Memory B cell (primary cell): ENCODE measurements at regions not wholly inside any gene's neighbourhood (a gene's known extent, or its start where the extent isn't known, plus 50 kb on each side); places are given as distances from the start of the nearest gene placed in this dataset.

Experiments used
- ATAC-seq: fragments of 150-1000 bp; cut with Tn5 transposase; 2 replicates; pipeline ENCODE4 v1.10.0; 2021; ENCODE audit warnings: low read depth, mild to moderate bottlenecking, moderate library complexity
- DNase-seq, 2 donors: peaks; one replicate each; pipeline ENCODE4 v3.0.0; 2022; ENCODE audit warnings: low spot score in 2 of 2
- H3K27ac Mint-ChIP-seq: one replicate; pipeline ENCODE4 v1.8.0; 2022; ENCODE audit warnings: mild to moderate bottlenecking, moderate library complexity, mixed read lengths
- H3K27me3 Mint-ChIP-seq: one replicate; pipeline ENCODE4 v1.8.0; 2022; ENCODE audit warnings: mixed read lengths
- H3K36me3 Mint-ChIP-seq: one replicate; pipeline ENCODE4 v1.8.0; 2022; ENCODE audit warnings: mild to moderate bottlenecking, mixed read lengths
- H3K4me1 Mint-ChIP-seq: one replicate; pipeline ENCODE4 v1.8.0; 2022; ENCODE audit warnings: mixed read lengths
- H3K4me3 Mint-ChIP-seq: one replicate; pipeline ENCODE4 v1.8.0; 2022; ENCODE audit warnings: mild to moderate bottlenecking, moderate library complexity, mixed read lengths
- H3K9me3 Mint-ChIP-seq: one replicate; pipeline ENCODE4 v1.8.0; 2022; ENCODE audit warnings: mixed read lengths

GRCh38 chr1:73775896-73776295 lies 422.1 kb downstream of the LRRIQ3 start:
- DNase-seq (no peak), ATAC-seq (no peak)
- peaks cover 1% of the 10 kb centered on the region for H3K9me3 Mint-ChIP-seq
- no peaks in the 10 kb centered on the region for H3K36me3 Mint-ChIP-seq
- H3K27ac Mint-ChIP-seq, result no peak overlapping the region
- no peaks in the 10 kb centered on the region for H3K27me3 Mint-ChIP-seq
- H3K4me1 Mint-ChIP-seq, result no peaks in the 10 kb centered on the region
- H3K4me3 Mint-ChIP-seq, result no peak overlapping the region

DNA sequence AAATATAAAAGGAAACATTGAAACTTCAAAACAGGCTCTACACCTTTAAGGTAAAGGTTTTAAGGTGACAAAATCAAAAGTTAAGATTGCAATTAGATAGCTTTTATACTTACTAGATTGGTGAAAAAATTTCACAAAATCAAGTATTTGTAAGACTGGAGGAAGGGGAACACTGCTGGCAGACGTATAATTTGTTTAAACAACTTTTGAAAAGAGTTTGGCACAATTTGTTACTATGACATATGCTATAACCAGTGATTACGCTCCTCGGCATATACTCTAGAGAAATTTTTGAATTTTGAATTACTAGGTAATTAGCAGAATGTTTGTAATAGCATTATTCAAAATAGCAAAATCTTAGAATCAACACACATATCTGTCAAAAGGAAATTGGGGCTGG lies 425.0 kb downstream of the LRRIQ3 start:
- Mint-ChIP-seq H3K36me3 (no peaks in the 10 kb centered on the region), H3K27ac (no peak overlapping the region), H3K27me3 (no peaks in the 10 kb centered on the region), H3K4me3 (no peak overlapping the region), H3K4me1 (no peaks in the 10 kb centered on the region), H3K9me3 (no peaks in the 10 kb centered on the region)
- no peak for ATAC-seq
- DNase-seq, result no peak

DNA sequence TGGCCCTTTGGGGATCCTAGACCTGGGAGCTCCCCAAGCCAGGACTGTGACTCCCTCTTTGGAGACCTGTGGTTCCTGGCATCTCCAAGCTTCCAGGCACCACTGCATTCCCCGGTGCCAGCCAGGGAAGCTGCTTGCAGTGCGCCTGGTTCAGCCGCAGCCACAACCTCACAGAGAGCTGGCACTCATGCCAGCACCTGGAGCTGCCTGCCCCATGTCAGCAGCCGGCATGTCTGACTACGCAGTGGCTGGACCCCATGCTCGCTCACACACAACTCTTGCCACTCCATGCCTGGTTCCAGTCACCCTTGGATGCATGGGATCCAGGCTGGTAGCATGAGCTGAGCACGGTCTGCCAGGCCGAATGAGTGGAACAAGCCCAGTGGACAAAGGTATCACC lies 426.6 kb downstream of the LRRIQ3 start:
- ATAC-seq (no peak), DNase-seq (no peak)
- Mint-ChIP-seq H3K36me3 (no peaks in the 10 kb centered on the region), H3K27ac (no peak overlapping the region), H3K27me3 (no peaks in the 10 kb centered on the region), H3K4me3 (no peak overlapping the region), H3K4me1 (no peaks in the 10 kb centered on the region), H3K9me3 (no peaks in the 10 kb centered on the region)

GRCh38 chr1:73770109-73770905 lies 427.7 kb downstream of the LRRIQ3 start:
- H3K9me3 Mint-ChIP-seq, result peaks cover 1% of the 10 kb centered on the region
- no peaks in the 10 kb centered on the region for H3K27me3 Mint-ChIP-seq
- no peaks in the 10 kb centered on the region for H3K36me3 Mint-ChIP-seq
- H3K4me1 Mint-ChIP-seq, result no peaks in the 10 kb centered on the region
- ATAC-seq (no peak), DNase-seq (no peak)
- no peak overlapping the region for H3K27ac Mint-ChIP-seq
- H3K4me3 Mint-ChIP-seq, result no peak overlapping the region

DNA sequence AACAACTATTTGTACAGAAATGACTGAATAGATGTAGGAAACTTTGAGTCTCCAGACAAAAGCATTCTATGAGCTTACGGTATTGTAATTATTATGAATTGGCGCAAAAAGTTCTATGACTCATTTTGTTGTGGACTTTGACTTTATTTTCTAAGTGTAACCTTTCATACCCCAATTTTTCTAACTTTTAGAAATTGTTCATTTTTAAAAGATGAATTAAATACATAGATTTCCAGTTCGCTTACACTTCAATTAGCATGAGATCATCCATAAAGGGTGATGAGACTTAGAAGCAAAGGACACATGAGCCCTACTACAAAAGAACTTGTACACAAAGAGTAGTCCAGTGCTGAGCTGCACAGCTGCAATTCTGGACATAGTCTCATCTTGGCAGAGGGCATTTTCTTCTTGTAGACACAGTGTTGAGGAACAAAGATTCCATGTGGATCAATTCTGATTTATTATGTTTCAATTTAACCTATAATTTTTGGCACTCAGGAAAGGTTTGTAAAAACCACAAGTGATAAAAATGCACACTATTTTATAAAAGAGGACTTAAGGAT lies 431.1 kb downstream of the LRRIQ3 start:
- no peak for DNase-seq
- no peak for ATAC-seq
- peaks cover 1% of the 10 kb centered on the region for H3K9me3 Mint-ChIP-seq
- no peaks in the 10 kb centered on the region for H3K4me1 Mint-ChIP-seq
- no peaks in the 10 kb centered on the region for H3K27me3 Mint-ChIP-seq
- H3K36me3 Mint-ChIP-seq, result no peaks in the 10 kb centered on the region
- H3K4me3 Mint-ChIP-seq, result no peak overlapping the region
- no peak overlapping the region for H3K27ac Mint-ChIP-seq

DNA sequence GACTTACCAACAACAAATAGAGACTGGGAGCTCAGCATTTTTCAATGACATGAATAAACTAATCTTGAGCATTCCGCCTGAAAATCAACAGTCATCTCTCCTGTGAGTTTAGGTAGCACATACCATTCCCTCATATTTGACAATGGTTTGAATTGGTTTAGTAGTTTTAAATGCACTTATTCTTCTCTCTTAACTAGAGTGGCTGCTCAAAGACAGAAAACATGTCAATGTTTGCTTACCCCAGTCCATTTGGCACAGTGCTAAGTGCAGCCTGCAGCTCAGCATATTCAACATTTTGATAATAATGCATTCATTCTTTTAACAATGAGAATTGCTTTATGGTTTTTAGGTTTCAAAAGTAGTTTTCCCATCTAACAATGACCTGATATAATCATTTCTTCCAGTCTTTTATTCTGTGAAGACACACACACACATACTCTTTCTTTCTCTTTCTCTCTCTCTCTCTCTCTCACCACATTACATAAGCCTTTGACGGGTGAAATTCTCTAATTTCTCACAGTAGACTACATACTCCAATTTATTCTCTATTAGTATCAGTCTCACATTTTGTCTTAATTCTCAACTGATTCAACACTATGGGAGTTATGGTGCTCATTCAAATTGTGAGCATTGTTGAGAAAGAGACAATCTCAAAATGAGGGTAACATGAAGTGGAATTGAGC lies 432.3 kb downstream of the LRRIQ3 start:
- Mint-ChIP-seq H3K4me1 (no peaks in the 10 kb centered on the region), H3K36me3 (no peaks in the 10 kb centered on the region), H3K27me3 (no peaks in the 10 kb centered on the region), H3K9me3 (peaks cover 1% of the 10 kb centered on the region), H3K27ac (no peak overlapping the region), H3K4me3 (no peak overlapping the region)
- DNase-seq (no peak), ATAC-seq (no peak)

- no peaks in the 10 kb centered on the region for H3K4me1 Mint-ChIP-seq
- H3K27ac Mint-ChIP-seq, result no peak overlapping the region
- peaks cover 3% of the 10 kb centered on the region for H3K9me3 Mint-ChIP-seq
- ATAC-seq (no peak), DNase-seq (no peak)
- no peak overlapping the region for H3K4me3 Mint-ChIP-seq
- no peaks in the 10 kb centered on the region for H3K27me3 Mint-ChIP-seq
- no peaks in the 10 kb centered on the region for H3K36me3 Mint-ChIP-seq
These were observed 436.4 kb downstream of the LRRIQ3 start for GRCh38 chr1:73761559-73761958.

DNA sequence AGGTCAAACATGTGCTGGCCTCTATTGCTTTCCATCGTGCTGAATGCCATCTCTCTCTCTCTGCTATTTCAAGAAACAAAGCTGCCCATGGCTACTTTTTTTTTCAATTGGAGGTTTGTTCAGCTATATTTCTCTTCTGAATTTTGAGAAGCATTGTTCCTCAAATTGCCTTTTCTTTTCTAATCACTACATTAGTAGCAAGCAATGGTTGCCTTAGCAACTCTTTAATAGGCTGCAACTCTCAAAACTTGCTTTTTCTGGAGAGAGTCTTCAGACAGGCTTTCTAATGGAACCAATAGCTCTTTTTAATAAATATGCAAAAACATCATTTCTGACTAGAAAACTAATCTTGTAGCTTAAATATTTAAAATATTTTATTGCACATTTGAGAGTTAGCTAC lies 439.0 kb downstream of the LRRIQ3 start:
- H3K27me3 Mint-ChIP-seq, result no peaks in the 10 kb centered on the region
- no peaks in the 10 kb centered on the region for H3K4me1 Mint-ChIP-seq
- ATAC-seq (no peak), DNase-seq (no peak)
- H3K36me3 Mint-ChIP-seq, result no peaks in the 10 kb centered on the region
- H3K4me3 Mint-ChIP-seq, result no peak overlapping the region
- peaks cover 3% of the 10 kb centered on the region for H3K9me3 Mint-ChIP-seq
- H3K27ac Mint-ChIP-seq, result no peak overlapping the region

- Mint-ChIP-seq H3K36me3 (no peaks in the 10 kb centered on the region), H3K27me3 (no peaks in the 10 kb centered on the region), H3K4me1 (no peaks in the 10 kb centered on the region), H3K9me3 (peaks cover 3% of the 10 kb centered on the region), H3K4me3 (no peak overlapping the region), H3K27ac (no peak overlapping the region)
- DNase-seq, result no peak
- no peak for ATAC-seq
These were observed 441.2 kb downstream of the LRRIQ3 start for GRCh38 chr1:73756817-73757216.

- Mint-ChIP-seq H3K36me3 (no peaks in the 10 kb centered on the region), H3K27me3 (no peaks in the 10 kb centered on the region), H3K27ac (no peak overlapping the region), H3K4me1 (no peaks in the 10 kb centered on the region), H3K9me3 (peaks cover 3% of the 10 kb centered on the region), H3K4me3 (no peak overlapping the region)
- ATAC-seq (no peak), DNase-seq (no peak)
These were observed 442.3 kb downstream of the LRRIQ3 start for GRCh38 chr1:73755649-73756048.

DNA sequence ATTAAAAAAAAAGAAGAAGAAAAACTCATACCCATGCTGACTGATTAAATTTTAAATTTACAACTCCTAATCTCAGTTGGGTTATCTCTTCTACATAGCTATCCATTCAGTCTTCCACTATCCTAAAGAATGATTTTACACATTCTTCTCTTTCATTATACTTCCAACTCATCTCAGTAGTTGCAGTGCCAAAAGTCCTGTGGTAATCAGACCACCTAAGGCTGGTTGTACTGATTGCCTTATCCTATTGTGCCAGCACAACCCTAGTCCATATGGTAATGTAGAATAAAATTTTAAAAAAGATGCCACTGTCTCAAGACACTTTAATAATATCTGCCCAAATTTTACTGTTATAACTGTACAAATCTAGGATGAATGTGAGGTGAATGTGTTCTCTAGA lies 448.0 kb downstream of the LRRIQ3 start:
- H3K27me3 Mint-ChIP-seq, result no peaks in the 10 kb centered on the region
- H3K9me3 Mint-ChIP-seq, result peaks cover 6% of the 10 kb centered on the region
- no peak overlapping the region for H3K4me3 Mint-ChIP-seq
- ATAC-seq (no peak), DNase-seq (no peak)
- H3K36me3 Mint-ChIP-seq, result no peaks in the 10 kb centered on the region
- no peak overlapping the region for H3K27ac Mint-ChIP-seq
- no peaks in the 10 kb centered on the region for H3K4me1 Mint-ChIP-seq

- Mint-ChIP-seq H3K27ac (no peak overlapping the region), H3K4me1 (no peaks in the 10 kb centered on the region), H3K9me3 (peaks cover 13% of the 10 kb centered on the region), H3K27me3 (no peaks in the 10 kb centered on the region), H3K4me3 (no peak overlapping the region), H3K36me3 (no peaks in the 10 kb centered on the region)
- no peak for ATAC-seq
- DNase-seq, result no peak
These were observed 453.0 kb downstream of the LRRIQ3 start for GRCh38 chr1:73744985-73745384.

DNA sequence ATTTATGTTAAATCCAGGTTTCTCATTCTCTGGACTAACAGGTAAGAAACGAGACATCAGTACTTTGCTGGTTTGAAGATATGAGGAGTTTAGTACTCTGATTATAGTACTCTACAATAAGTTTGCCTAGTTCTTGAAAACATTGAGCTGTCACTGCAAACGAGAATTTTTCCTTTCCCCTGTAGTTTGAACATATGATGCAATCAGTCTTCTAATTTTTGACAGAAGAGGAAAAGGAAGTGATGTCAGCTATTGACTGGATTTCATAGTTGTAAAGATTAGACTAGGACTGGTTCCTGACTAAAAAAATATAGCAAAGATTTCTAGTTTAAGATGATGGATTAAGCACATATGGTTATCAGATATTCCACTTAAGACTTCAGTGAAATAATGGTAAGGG lies 461.9 kb downstream of the LRRIQ3 start:
- no peak overlapping the region for H3K4me3 Mint-ChIP-seq
- H3K27me3 Mint-ChIP-seq, result no peaks in the 10 kb centered on the region
- no peaks in the 10 kb centered on the region for H3K4me1 Mint-ChIP-seq
- no peaks in the 10 kb centered on the region for H3K9me3 Mint-ChIP-seq
- no peak for DNase-seq
- no peak for ATAC-seq
- no peaks in the 10 kb centered on the region for H3K36me3 Mint-ChIP-seq
- no peak overlapping the region for H3K27ac Mint-ChIP-seq

DNA sequence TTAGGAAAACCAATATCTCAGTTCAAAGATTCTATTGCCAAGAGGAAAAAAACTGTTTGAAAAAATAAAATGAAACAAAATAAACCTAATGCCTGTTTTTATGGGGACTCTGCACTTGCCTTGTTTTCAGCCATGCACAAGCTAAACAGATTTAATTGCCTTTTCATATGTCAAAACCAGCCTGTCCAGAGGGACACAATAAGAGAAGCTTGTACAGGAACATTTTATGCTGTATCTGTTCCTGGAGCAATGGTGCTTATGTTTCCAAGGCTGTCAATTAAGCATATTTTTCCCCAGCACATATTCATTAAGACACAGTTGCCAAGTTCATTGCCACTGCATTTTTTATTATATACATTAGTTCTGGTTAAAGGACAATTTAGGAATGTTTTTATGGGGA lies 470.9 kb downstream of the LRRIQ3 start:
- Mint-ChIP-seq H3K36me3 (no peaks in the 10 kb centered on the region), H3K4me3 (no peak overlapping the region), H3K27ac (no peak overlapping the region), H3K4me1 (no peaks in the 10 kb centered on the region), H3K27me3 (no peaks in the 10 kb centered on the region), H3K9me3 (no peaks in the 10 kb centered on the region)
- ATAC-seq (no peak), DNase-seq (no peak)
